PFSK-1 (cell line): ENCODE measurements at regions not wholly inside any gene's neighbourhood (a gene's known extent, or its start where the extent isn't known, plus 50 kb on each side); places are given as distances from the start of the nearest gene placed in this dataset.

ENCODE experiments used
- FOXP2 ChIP-seq: optimal IDR thresholded peaks from 2 replicates; pipeline ENCODE3; 2011; ENCODE audit warnings: borderline replicate concordance, control low read depth, inconsistent platforms; ENCODE audit not compliant: insufficient read depth; ENCODE audit errors: extremely low read length, extremely low read depth
- POLR2AphosphoS5 ChIP-seq: IDR thresholded peaks from 2 replicates; pipeline ENCODE4 v1.6.1; 2012; ENCODE audit warnings: low read depth, mild to moderate bottlenecking, control low read depth, low read length, moderate library complexity
- REST ChIP-seq, 2 experiments: IDR thresholded peaks; 2 replicates each; pipeline versions ENCODE4 v1.6.1 to v1.8.0; 2011 to 2012; ENCODE audit warnings: low read depth in 2 of 2, low read length in 2 of 2, control low read depth in 1 of 2, inconsistent platforms in 1 of 2, mild to moderate bottlenecking in 1 of 2, moderate library complexity in 1 of 2; ENCODE audit not compliant: insufficient read depth in 1 of 2
- SIN3A ChIP-seq: IDR thresholded peaks from 2 replicates; pipeline ENCODE4 v1.6.1; 2012; ENCODE audit warnings: mild to moderate bottlenecking, low read length, moderate library complexity, borderline replicate concordance; ENCODE audit not compliant: insufficient read depth
- TAF1 ChIP-seq: IDR thresholded peaks from 2 replicates; pipeline ENCODE4 v1.6.1; 2012; ENCODE audit warnings: low read length, control low read depth, borderline replicate concordance; ENCODE audit not compliant: insufficient read depth

- TF ChIP-seq SIN3A: no peak
- TF ChIP-seq TAF1: no peak
- TF ChIP-seq REST (IDR thresholded peaks at IDR 0.05; ENCODE audit: insufficient read depth in 1 of 2, low read depth in 2 of 2, low read length in 2 of 2): no peak
- TF ChIP-seq FOXP2: no peak
- no peak for TF ChIP-seq POLR2AphosphoS5
These were observed 111.9 kb upstream of the VRK2 start for GRCh38 chr2:57934659-57935058.

GRCh38 chr2:57936216-57936615, 110.4 kb upstream of the VRK2 start:
- TF ChIP-seq REST (IDR thresholded peaks at IDR 0.05; ENCODE audit: insufficient read depth in 1 of 2, low read depth in 2 of 2, low read length in 2 of 2) (no peak), POLR2AphosphoS5 (no peak), TAF1 (no peak), FOXP2 (no peak), SIN3A (no peak)

GRCh38 chr2:57937456-57937855, 109.2 kb upstream of the VRK2 start:
- TF ChIP-seq SIN3A (no peak), FOXP2 (no peak), REST (IDR thresholded peaks at IDR 0.05; ENCODE audit: insufficient read depth in 1 of 2, low read depth in 2 of 2, low read length in 2 of 2) (no peak), TAF1 (no peak), POLR2AphosphoS5 (no peak)

- TF ChIP-seq SIN3A: no peak
- TF ChIP-seq TAF1: no peak
- no peak for TF ChIP-seq FOXP2
- no peak for TF ChIP-seq POLR2AphosphoS5
- no peak for TF ChIP-seq REST (IDR thresholded peaks at IDR 0.05; ENCODE audit: insufficient read depth in 1 of 2, low read depth in 2 of 2, low read length in 2 of 2)
These were observed 104.8 kb upstream of the VRK2 start for GRCh38 chr2:57941816-57942215.

GRCh38 chr2:57943315-57943714, 103.3 kb upstream of the VRK2 start:
- TF ChIP-seq FOXP2 (no peak), TAF1 (no peak), REST (IDR thresholded peaks at IDR 0.05; ENCODE audit: insufficient read depth in 1 of 2, low read depth in 2 of 2, low read length in 2 of 2) (no peak), SIN3A (no peak), POLR2AphosphoS5 (no peak)
